H1 (cell line): ENCODE measurements at regions not wholly inside any gene's neighbourhood (a gene's known extent, or its start where the extent isn't known, plus 50 kb on each side); places are given as distances from the start of the nearest gene placed in this dataset.
"Not testable (repeated sequence)": the region's sequence is repeated elsewhere in the genome, so short reads cannot be mapped to it uniquely, and the experiment has no call there.

Experiments
- CTCF ChIA-PET: fragments of 300-600 bp; sonication (Branson Sonifier 250); formaldehyde crosslinking; loops from one replicate; lab custom pipeline; 2021; ENCODE audit not compliant: partially characterized antibody; lab: Charles Lee
- POLR2A ChIA-PET: fragments of 300-600 bp; sonication (Branson Sonifier 250); formaldehyde crosslinking; loops from one replicate; lab custom pipeline; 2021; ENCODE audit warnings: inconsistent platforms; ENCODE audit not compliant: partially characterized antibody; lab: Charles Lee
- DNase-seq, 2 experiments: peaks; one replicate each; pipeline versions ENCODE4 v3.0.0 to v3.0.0-alpha.2; 2010 to 2022; ENCODE audit warnings: low spot score in 2 of 2, low read depth in 1 of 2, mixed read lengths in 1 of 2
- FAIRE-seq: peaks from 2 replicates; lab custom pipeline; 2011; peaks lifted over from hg19 to GRCh38; lab: Jason Lieb, UNC
- H2AFZ ChIP-seq: 2 replicates; pipeline ENCODE4 v1.8.1; 2012; ENCODE audit warnings: low read length, inconsistent platforms
- H2AK5ac ChIP-seq: 2 replicates; pipeline ENCODE4 v1.6.1; 2013; ENCODE audit warnings: low read depth, low read length
- H2BK120ac ChIP-seq: replicated peaks from 2 replicates; pipeline ENCODE3; 2013; ENCODE audit warnings: low read depth, low read length, inconsistent platforms
- H2BK12ac ChIP-seq: 2 replicates; pipeline ENCODE4 v1.6.1; 2013; ENCODE audit warnings: low read depth, low read length
- H2BK15ac ChIP-seq: 2 replicates; pipeline ENCODE4 v1.6.1; 2013; ENCODE audit warnings: low read length
- H2BK20ac ChIP-seq: 2 replicates; pipeline ENCODE4 v1.6.1; 2013; ENCODE audit warnings: low read length
- H2BK5ac ChIP-seq: 2 replicates; pipeline ENCODE4 v1.6.1; 2013; ENCODE audit warnings: low read depth, low read length
- H3K14ac ChIP-seq: 2 replicates; pipeline ENCODE4 v1.6.1; 2013; ENCODE audit warnings: inconsistent platforms; ENCODE audit not compliant: insufficient read length
- H3K18ac ChIP-seq: 2 replicates; pipeline ENCODE4 v1.6.1; 2013; ENCODE audit warnings: low read length; ENCODE audit errors: extremely low read depth
- H3K23ac ChIP-seq: 2 replicates; pipeline ENCODE4 v1.6.1; 2013; ENCODE audit warnings: inconsistent platforms; ENCODE audit not compliant: insufficient read length
- H3K23me2 ChIP-seq: 2 replicates; pipeline ENCODE4 v1.6.1; 2013; ENCODE audit warnings: low read depth, low read length
- H3K27ac ChIP-seq: 2 replicates; pipeline ENCODE4 v1.6.1; 2011; ENCODE audit warnings: low read depth, low read length, inconsistent platforms
- H3K27me3 ChIP-seq, 4 experiments: replicated peaks in 1 of 4; 1 replicate in 1 of 4; 2 replicates in 3 of 4; pipeline versions ENCODE4 v1.6.1 to v1.8.1; 2011 to 2013; ENCODE audit warnings: low read length in 3 of 4, mild to moderate bottlenecking in 3 of 4, inconsistent platforms in 2 of 4, mixed read lengths in 2 of 4, moderate library complexity in 1 of 4; ENCODE audit not compliant: control insufficient read depth in 3 of 4, insufficient read depth in 3 of 4; ENCODE audit errors: extremely low read depth in 1 of 4
- H3K36me3 ChIP-seq, 4 experiments: 2 replicates each; pipeline versions ENCODE4 v1.6.1 to v1.8.1; 2011 to 2013; ENCODE audit warnings: mild to moderate bottlenecking in 4 of 4, low read length in 3 of 4, moderate library complexity in 2 of 4, control low read depth in 1 of 4, inconsistent platforms in 1 of 4; ENCODE audit not compliant: insufficient read depth in 4 of 4, control insufficient read depth in 2 of 4
- H3K4ac ChIP-seq: replicated peaks from 2 replicates; pipeline ENCODE3; 2013; ENCODE audit warnings: low read length, low read depth, mixed read lengths, inconsistent platforms; ENCODE audit not compliant: insufficient read length
- H3K4me1 ChIP-seq, 4 experiments: replicated peaks in 1 of 4; 1 replicate in 1 of 4; 2 replicates in 3 of 4; pipeline versions ENCODE4 v1.6.1 to v1.8.1; 2011 to 2013; ENCODE audit warnings: low read length in 3 of 4, inconsistent platforms in 2 of 4, mixed read lengths in 1 of 4; ENCODE audit not compliant: insufficient read depth in 4 of 4, control insufficient read depth in 3 of 4
- H3K4me2 ChIP-seq, 2 experiments: 2 replicates each; pipeline versions ENCODE4 v1.6.1 to v1.8.1; 2011 to 2013; ENCODE audit warnings: low read depth in 2 of 2, low read length in 2 of 2, control low read depth in 1 of 2, inconsistent platforms in 1 of 2, mild to moderate bottlenecking in 1 of 2; ENCODE audit not compliant: insufficient read depth in 1 of 2
- H3K4me3 ChIP-seq, 4 experiments: fragments of 200-600, 300-600 bp in 1 of 4; sonication (generic), shearing (Covaris generic), sonication (Bioruptor Twin) in 1 of 4; 2 replicates each; pipeline versions ENCODE4 v1.5.1 to v1.8.1; 2011 to 2016; ENCODE audit warnings: low read length in 4 of 4, low read depth in 3 of 4, control low read depth in 2 of 4, inconsistent platforms in 2 of 4, mild to moderate bottlenecking in 2 of 4, mixed read lengths in 1 of 4, moderate library complexity in 1 of 4; ENCODE audit not compliant: insufficient read depth in 2 of 4; ENCODE audit errors: extremely low read depth in 1 of 4
- H3K56ac ChIP-seq: replicated peaks from 2 replicates; pipeline ENCODE3; 2013; ENCODE audit warnings: low read depth, mild to moderate bottlenecking, mixed read lengths, low read length, inconsistent platforms; ENCODE audit not compliant: insufficient read length
- H3K79me1 ChIP-seq: 2 replicates; pipeline ENCODE4 v1.6.1; 2013; ENCODE audit warnings: low read depth, low read length, control low read depth
- H3K79me2 ChIP-seq, 2 experiments: 2 replicates each; pipeline versions ENCODE4 v1.6.1 to v1.8.1; 2012 to 2013; ENCODE audit warnings: low read length in 2 of 2, mild to moderate bottlenecking in 2 of 2, inconsistent platforms in 1 of 2; ENCODE audit not compliant: insufficient read depth in 2 of 2, control insufficient read depth in 1 of 2
- H3K9ac ChIP-seq, 4 experiments: replicated peaks in 1 of 4; 1 replicate in 1 of 4; 2 replicates in 3 of 4; pipeline versions ENCODE4 v1.6.1 to v1.8.1; 2011 to 2013; ENCODE audit warnings: low read depth in 3 of 4, low read length in 3 of 4, control low read depth in 2 of 4, mild to moderate bottlenecking in 2 of 4, moderate library complexity in 2 of 4, inconsistent platforms in 1 of 4; ENCODE audit errors: extremely low read depth in 1 of 4
- H3K9me3 ChIP-seq, 2 experiments: 2 replicates each; pipeline versions ENCODE4 v1.6.1 to v1.8.1; 2012 to 2013; ENCODE audit warnings: mild to moderate bottlenecking in 2 of 2, moderate library complexity in 2 of 2, control low read depth in 1 of 2, inconsistent platforms in 1 of 2, low read depth in 1 of 2, low read length in 1 of 2, mixed read lengths in 1 of 2; ENCODE audit not compliant: insufficient read depth in 2 of 2
- H4K20me1 ChIP-seq, 2 experiments: replicated peaks in 1 of 2; 2 replicates each; pipeline versions ENCODE3 to v1.8.1; 2011 to 2013; ENCODE audit warnings: inconsistent platforms in 2 of 2, low read length in 2 of 2, mild to moderate bottlenecking in 1 of 2; ENCODE audit not compliant: insufficient read depth in 2 of 2, control insufficient read depth in 1 of 2
- H4K5ac ChIP-seq: 2 replicates; pipeline ENCODE4 v1.6.1; 2013; ENCODE audit warnings: low read length, low read depth, mixed read lengths, inconsistent platforms; ENCODE audit not compliant: insufficient read length
- H4K8ac ChIP-seq: 2 replicates; pipeline ENCODE4 v1.8.0; 2013; ENCODE audit warnings: mild to moderate bottlenecking, moderate library complexity, low read length, inconsistent platforms; ENCODE audit not compliant: insufficient read depth; ENCODE audit errors: extremely low read depth
- H4K91ac ChIP-seq: replicated peaks from 2 replicates; pipeline ENCODE3; 2013; ENCODE audit warnings: low read length, mixed read lengths, inconsistent platforms; ENCODE audit not compliant: insufficient read length
- WGBS, 2 experiments: shearing (Covaris generic) in 1 of 2; methylation state at CpG; one replicate each; pipeline versions ENCODE4 v1.1.6 to v1.1.7; 2013 to 2015; ENCODE audit warnings: low lambda C conversion rate in 2 of 2, mixed read lengths in 2 of 2, inconsistent platforms in 1 of 2, low coverage in 1 of 2, missing lambda C conversion rate in 1 of 2; ENCODE audit not compliant: insufficient replicate concordance in 2 of 2, insufficient coverage in 1 of 2, insufficient read length in 1 of 2; ENCODE audit errors: extremely low coverage in 1 of 2, missing lambda C conversion rate in 1 of 2; 5-methylcytosine and 5-hydroxymethylcytosine counted together

GRCh38 chr15:30695811-30696210, 69.9 kb downstream of the ARHGAP11B start:
- H4K20me1 ChIP-seq, H2BK20ac ChIP-seq, H3K4me2 ChIP-seq, H3K4ac ChIP-seq, H3K14ac ChIP-seq, H3K9me3 ChIP-seq, H3K9ac ChIP-seq, H3K79me1 ChIP-seq, H3K23ac ChIP-seq, H4K91ac ChIP-seq, H3K79me2 ChIP-seq, H2BK12ac ChIP-seq, H3K27ac ChIP-seq, H3K36me3 ChIP-seq, H4K5ac ChIP-seq, H2AK5ac ChIP-seq, H2BK5ac ChIP-seq, H3K56ac ChIP-seq, H3K4me3 ChIP-seq, H3K18ac ChIP-seq, H2AFZ ChIP-seq, H3K27me3 ChIP-seq, H3K23me2 ChIP-seq, FAIRE-seq, H2BK120ac ChIP-seq, CTCF ChIA-PET, DNase-seq, H2BK15ac ChIP-seq, POLR2A ChIA-PET, H4K8ac ChIP-seq, H3K4me1 ChIP-seq: not testable (repeated sequence)
- no CpG with 5 or more reads among the region's 3 CpGs for WGBS, 2 experiments

GRCh38 chr15:30696439-30697314, 70.7 kb downstream of the ARHGAP11B start:
- 80% methylated on average over 7 of the region's 15 CpGs; no CpG with 5 or more reads in 1 of the 2 experiments for WGBS, 2 experiments
- H3K27ac ChIP-seq, POLR2A ChIA-PET, CTCF ChIA-PET, H2AFZ ChIP-seq, H2BK15ac ChIP-seq, H3K23ac ChIP-seq, H4K8ac ChIP-seq, H3K23me2 ChIP-seq, H3K79me1 ChIP-seq, H3K18ac ChIP-seq, DNase-seq, H3K9me3 ChIP-seq, H3K4me1 ChIP-seq, H3K9ac ChIP-seq, H3K4me3 ChIP-seq, H2BK20ac ChIP-seq, H4K5ac ChIP-seq, H3K56ac ChIP-seq, H4K91ac ChIP-seq, H2BK120ac ChIP-seq, H2BK12ac ChIP-seq, H3K27me3 ChIP-seq, H2AK5ac ChIP-seq, H3K14ac ChIP-seq, H3K4me2 ChIP-seq, H3K36me3 ChIP-seq, H3K4ac ChIP-seq, H2BK5ac ChIP-seq, H3K79me2 ChIP-seq, H4K20me1 ChIP-seq: not testable (repeated sequence)
- peak; percentile 78 for FAIRE-seq
